ENCODE measurements at regions not wholly inside any gene's neighbourhood (a gene's known extent, or its start where the extent isn't known, plus 50 kb on each side); places are given as distances from the start of the nearest gene placed in this dataset.

- no peaks in the 10 kb centered on the region for H3K9me3 ChIP-seq (ENCODE audit: control insufficient read depth, insufficient read depth, low read depth, low read length)
- H3K4me3 ChIP-seq (ENCODE audit: low read depth in 2 of 2, low read length in 2 of 2), result no peak overlapping the region
- in situ Hi-C loops (cut with HindIII; ENCODE audit: low pct_unique_long_range_greater_than_20kb, low sequenced_read_pairs) (no loop called here), intact Hi-C loops (cut with micrococcal nuclease; ENCODE audit: unreplicated experiment) (no loop called here)
- CTCF ChIA-PET, result no interaction called here
- no peaks in the 10 kb centered on the region for H3K4me1 ChIP-seq (ENCODE audit: control insufficient read depth, insufficient read depth, low read length)
- POLR2A ChIA-PET, result interaction anchor here (0.6 kb wide), 1 partner anchor 501 kb away, joined by 4 read pairs; no protein-coding TSS in a partner anchor
- no TSS peak for BruUV-seq (replicated peaks)
- no peak overlapping the region for H3K27ac ChIP-seq (ENCODE audit: low read length)
- no peaks in the 10 kb centered on the region for H3K36me3 ChIP-seq (ENCODE audit: control insufficient read depth, insufficient read depth, low read length)
- TF ChIP-seq TCF7L2 (IDR thresholded peaks at IDR 0.05; ENCODE audit: low read depth, low read length) (no peak), CTCF (IDR thresholded peaks at IDR 0.05) (no peak), REST (IDR thresholded peaks at IDR 0.05; ENCODE audit: insufficient read depth in 1 of 2, low read depth in 2 of 2, low read length in 1 of 2) (no peak), POLR2AphosphoS5 (IDR thresholded peaks at IDR 0.05; ENCODE audit: low read depth, low read length) (no peak), SIN3A (IDR thresholded peaks at IDR 0.05; ENCODE audit: borderline replicate concordance, insufficient read depth, low read depth, low read length) (no peak)
- no peak for ATAC-seq
- peaks cover 12% of the 10 kb centered on the region for H3K27me3 ChIP-seq (ENCODE audit: control insufficient read depth, insufficient read depth, low read length)
- no peak for DNase-seq (ENCODE audit: low read depth, low spot score)
Measured at GRCh38 chr11:19378814-19379213, 138.1 kb upstream of the E2F8 start.

GRCh38 chr11:19377881-19378280 is 137.1 kb upstream of the E2F8 start:
- BruUV-seq (replicated peaks), result no TSS peak

More at GRCh38 chr11:19377881-19378280, 137.1 kb upstream of the E2F8 start:
- Histone ChIP-seq H3K27ac (ENCODE audit: low read length) (no peak overlapping the region), H3K4me3 (ENCODE audit: low read depth in 2 of 2, low read length in 2 of 2) (no peak overlapping the region), H3K36me3 (ENCODE audit: control insufficient read depth, insufficient read depth, low read length) (no peaks in the 10 kb centered on the region), H3K9me3 (ENCODE audit: control insufficient read depth, insufficient read depth, low read depth, low read length) (no peaks in the 10 kb centered on the region), H3K27me3 (ENCODE audit: control insufficient read depth, insufficient read depth, low read length) (peaks cover 9% of the 10 kb centered on the region), H3K4me1 (ENCODE audit: control insufficient read depth, insufficient read depth, low read length) (no peaks in the 10 kb centered on the region)
- ChIA-PET POLR2A (no interaction called here), CTCF (no interaction called here)
- in situ Hi-C loops (cut with HindIII; ENCODE audit: low pct_unique_long_range_greater_than_20kb, low sequenced_read_pairs), result no loop called here
- TF ChIP-seq SIN3A (IDR thresholded peaks at IDR 0.05; ENCODE audit: borderline replicate concordance, insufficient read depth, low read depth, low read length) (no peak), CTCF (IDR thresholded peaks at IDR 0.05) (no peak), POLR2AphosphoS5 (IDR thresholded peaks at IDR 0.05; ENCODE audit: low read depth, low read length) (no peak), TCF7L2 (IDR thresholded peaks at IDR 0.05; ENCODE audit: low read depth, low read length) (no peak), REST (IDR thresholded peaks at IDR 0.05; ENCODE audit: insufficient read depth in 1 of 2, low read depth in 2 of 2, low read length in 1 of 2) (no peak)
- ATAC-seq (no peak), DNase-seq (ENCODE audit: low read depth, low spot score) (no peak)
- intact Hi-C loops (cut with micrococcal nuclease; ENCODE audit: unreplicated experiment), result no loop called here
